ENCODE measurements at regions not wholly inside any gene's neighbourhood (a gene's known extent, or its start where the extent isn't known, plus 50 kb on each side); places are given as distances from the start of the nearest gene placed in this dataset.
"Not testable (repeated sequence)": the region's sequence is repeated elsewhere in the genome, so short reads cannot be mapped to it uniquely, and the experiment has no call there.

DNA sequence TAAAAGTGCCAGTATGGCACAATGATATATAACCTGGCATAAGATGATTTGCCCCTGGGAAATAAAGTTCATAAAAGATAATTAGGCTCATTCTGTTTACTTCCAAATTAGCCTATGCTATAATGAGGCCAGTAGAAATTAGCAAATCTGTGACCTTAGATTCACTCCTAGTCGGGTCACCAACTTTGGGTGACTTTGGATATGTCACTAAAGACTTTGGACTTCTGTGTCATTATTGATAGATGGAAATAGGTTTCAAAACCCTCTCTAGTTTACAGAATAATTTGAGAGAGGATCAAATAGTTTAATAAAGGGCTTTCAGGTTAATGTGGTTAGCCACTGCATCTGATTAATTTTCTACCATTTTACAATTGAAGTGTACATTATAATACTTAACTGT is 1869.3 kb upstream of the FLRT2 start:
- DNase-seq: no peak

DNA sequence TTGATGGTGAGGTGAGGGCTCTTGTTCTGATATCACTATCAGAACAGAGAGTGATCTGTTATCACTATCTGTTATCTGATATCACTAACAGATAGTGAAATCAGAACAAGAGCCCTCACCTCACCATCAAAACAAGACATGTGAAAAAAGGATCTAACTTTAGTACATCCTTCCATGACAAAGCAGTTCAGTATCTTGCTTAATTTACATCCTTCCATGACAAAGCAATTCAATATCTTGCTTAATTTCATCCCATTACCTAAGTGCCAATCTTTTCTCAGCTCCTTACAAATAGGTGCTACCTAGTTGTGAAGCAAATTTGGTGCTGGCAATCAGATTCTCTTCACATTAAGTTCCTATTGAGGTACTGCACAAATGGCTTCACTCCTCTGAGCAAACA is 1865.6 kb upstream of the FLRT2 start:
- DNase-seq: no peak

GRCh38 chr14:83689265-83689664 is 1840.7 kb upstream of the FLRT2 start:
- DNase-seq: no peak

GRCh38 chr14:83697099-83697498 is 1832.8 kb upstream of the FLRT2 start:
- DNase-seq: no peak

- DNase-seq: no peak
These were observed 1827.3 kb upstream of the FLRT2 start for GRCh38 chr14:83702619-83703018.

GRCh38 chr14:83706231-83706954 is 1823.6 kb upstream of the FLRT2 start:
- no peak for DNase-seq

DNA sequence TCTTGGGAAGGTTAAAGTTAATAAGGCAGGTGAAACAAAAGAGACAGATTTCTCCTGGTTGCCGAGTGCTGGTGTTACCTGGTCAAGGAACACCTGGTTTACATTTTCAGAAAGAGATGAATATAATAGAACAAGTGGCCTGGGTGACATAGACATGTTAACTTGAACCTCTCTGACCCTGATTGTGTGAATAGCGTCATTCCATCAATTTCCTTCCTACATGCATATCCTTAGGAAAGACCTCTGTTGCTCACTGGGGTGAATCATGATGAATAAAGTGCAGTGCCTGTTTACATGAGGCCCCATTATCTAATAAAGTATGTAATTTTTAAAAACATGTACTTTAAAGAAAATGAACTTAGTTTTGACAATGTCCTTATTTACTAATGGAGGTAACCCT is 1822.9 kb upstream of the FLRT2 start:
- no peak for DNase-seq

DNA sequence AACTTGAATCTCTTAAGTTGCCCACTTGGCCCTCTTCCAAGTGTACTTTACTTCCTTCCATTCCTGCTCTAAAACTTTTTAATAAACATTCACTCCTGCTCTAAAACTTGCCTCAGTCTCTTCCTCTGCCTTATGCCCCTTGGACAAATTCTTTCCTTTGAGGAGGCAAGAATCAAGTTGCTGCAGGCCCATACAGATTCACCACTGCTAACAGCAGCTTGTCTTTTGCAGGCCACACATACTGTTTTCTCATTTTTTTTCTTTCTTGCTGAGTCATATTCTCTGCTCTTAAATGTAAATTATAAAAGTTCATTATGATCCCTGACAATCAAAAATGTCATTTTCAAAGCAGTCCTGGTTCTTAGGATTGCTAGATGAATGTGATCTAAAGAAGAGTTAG is 1820.8 kb upstream of the FLRT2 start:
- no peak for DNase-seq

DNA sequence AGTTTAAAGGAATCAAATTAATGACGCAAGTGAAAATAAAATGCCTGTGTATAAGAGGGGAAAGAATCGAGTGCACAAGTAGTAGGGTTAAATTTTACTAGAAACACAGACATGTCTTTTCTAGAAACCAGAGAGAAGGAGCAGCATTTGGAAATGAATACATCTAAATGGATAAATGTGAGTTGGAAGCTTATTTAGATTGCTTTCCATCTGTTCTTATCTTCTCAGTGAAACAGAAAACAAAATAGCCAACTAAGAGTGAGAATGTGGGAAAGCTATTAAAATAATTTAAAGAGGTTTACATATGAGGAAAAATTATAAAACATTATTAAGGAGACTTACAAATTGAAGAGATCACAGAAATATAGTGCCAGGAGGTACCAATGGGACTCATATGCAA is 1818.9 kb upstream of the FLRT2 start:
- no peak for DNase-seq

DNA sequence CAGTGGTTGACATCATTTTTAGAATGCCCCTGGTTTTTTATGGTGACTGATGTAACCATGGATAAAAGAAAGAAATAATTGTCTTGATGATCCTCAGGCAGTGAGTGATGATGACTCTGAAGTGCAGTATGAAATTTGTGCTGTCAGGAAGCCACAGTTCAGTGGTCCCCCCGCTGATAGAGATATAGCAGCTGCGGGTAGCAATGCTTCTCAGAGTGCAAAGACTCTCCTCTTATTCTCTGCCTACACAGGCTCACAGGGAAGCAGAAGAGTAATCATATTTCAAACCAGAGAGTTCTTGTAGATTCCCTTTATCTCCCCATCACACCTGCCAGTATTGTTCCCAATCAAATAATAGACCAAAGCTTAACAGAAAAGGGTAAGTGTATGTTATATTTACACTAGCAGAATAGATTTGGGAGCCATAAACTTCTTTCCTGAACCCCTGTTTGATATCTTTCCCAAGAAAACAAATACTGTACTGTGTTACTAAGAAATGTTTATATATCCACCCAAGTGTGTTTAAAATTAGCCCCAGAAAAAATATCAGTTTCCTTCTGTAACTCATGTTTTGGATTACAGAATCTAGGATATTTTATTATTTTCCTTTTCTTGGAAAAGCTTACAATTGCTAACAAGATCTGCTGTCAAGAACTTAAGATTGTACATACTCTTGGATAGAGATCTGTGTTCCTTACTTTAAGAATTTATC is 1817.4 kb upstream of the FLRT2 start:
- no peak for DNase-seq

DNA sequence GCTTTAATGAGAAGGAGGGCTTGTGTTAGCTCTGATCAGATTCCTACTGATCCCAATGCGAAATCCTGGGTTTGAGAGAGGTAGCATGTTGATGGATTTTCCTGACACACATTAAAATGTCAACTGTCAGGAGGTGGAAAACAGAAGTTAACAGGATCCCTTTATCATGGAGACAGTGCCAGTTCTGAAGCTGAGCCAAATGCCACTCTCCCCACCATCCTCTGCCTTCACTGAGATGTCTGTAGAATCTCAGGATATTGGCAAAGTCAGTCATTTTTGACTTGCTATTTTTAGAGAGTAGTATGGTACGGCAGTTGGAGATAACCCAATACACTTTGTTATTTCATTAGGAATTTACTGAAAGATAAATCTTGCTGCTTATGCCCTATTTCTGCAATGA is 1816.2 kb upstream of the FLRT2 start:
- DNase-seq: no peak

GRCh38 chr14:83714151-83714550 is 1815.8 kb upstream of the FLRT2 start:
- DNase-seq: no peak

- not testable (repeated sequence) for DNase-seq
These were observed 1810.5 kb upstream of the FLRT2 start for GRCh38 chr14:83719435-83719834.

DNA sequence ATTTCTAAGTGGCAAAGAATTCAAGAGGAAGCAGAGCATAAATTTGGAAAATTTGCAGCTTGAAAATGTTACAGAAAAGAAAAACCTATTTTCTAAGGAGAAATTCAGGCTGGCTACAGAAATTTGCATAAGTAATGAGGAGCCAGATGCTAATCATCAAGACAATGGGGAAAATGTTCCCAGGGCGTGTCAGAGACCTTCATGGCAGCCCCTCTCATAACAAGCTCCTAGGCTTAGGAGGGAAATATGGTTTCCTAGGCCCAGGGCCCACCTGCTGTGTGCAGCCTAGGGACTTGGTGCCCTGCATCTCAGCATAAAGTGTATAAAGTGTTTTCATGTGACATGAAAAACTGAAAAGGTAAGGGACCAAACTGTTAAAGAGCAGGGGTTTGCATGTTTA is 1796.3 kb upstream of the FLRT2 start:
- DNase-seq: no peak

GRCh38 chr14:83734431-83734830 is 1795.5 kb upstream of the FLRT2 start:
- no peak for DNase-seq

DNA sequence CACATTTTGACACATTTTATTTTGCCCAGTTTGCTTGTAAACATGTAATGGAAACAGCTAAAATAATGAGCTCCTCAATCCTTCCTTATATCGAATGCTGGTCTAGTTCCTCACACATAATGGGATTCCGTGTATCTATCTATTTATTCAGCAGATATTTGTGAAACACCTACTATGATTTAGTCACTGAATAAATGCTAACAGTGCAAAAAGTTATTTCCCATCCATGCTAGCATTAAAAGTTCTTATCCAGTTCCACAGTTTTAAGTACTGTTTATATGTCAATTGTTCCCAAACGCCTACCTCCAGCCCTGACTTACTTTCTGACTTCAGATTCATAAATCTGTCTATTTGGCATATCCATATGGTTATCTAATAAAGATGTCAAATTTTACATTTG is 1788.7 kb upstream of the FLRT2 start:
- no peak for DNase-seq

GRCh38 chr14:83744224-83744623 is 1785.7 kb upstream of the FLRT2 start:
- DNase-seq: no peak

DNA sequence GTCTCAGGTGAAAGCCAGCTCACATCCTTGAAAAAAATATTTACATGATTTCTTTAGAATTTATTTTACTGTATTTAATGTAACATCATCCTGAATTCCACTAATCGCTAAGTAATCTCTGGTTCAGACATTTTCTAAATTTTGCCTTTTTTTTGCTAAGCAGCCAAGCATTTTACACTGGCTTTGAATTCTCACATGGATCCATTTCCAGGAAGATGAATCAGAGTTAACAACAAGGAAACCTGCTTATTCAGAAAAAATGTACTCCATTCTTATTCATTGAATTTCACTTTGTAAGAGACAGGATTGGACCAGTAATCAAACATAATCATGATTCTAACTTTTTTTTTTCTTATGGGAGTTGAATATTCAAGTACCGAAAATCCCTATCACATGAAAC is 1785.1 kb upstream of the FLRT2 start:
- no peak for DNase-seq

GRCh38 chr14:83746336-83746735 is 1783.6 kb upstream of the FLRT2 start:
- no peak for DNase-seq

DNA sequence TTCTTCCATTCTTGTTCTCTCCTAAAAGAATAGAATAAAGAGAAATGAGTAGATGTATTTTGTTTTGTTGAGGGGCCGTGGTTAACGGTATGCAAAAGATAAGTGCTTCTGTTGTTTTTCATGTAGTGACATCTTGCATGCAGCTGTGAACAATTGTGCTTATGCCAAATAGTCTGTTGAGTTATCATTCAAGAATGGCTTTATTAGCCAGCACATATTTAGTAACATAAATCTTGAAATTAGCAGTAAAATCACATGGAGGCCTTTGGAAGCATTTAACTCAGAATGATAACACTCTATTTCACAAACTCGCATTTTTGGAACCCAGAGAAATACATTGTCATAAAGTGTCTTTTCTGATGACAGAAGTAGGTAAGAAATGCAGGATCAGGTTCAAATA is 1772.0 kb upstream of the FLRT2 start:
- no peak for DNase-seq

GRCh38 chr14:83764656-83765599 is 1765.0 kb upstream of the FLRT2 start:
- DNase-seq: no peak

GRCh38 chr14:83777516-83777915 is 1752.4 kb upstream of the FLRT2 start:
- DNase-seq: no peak

DNA sequence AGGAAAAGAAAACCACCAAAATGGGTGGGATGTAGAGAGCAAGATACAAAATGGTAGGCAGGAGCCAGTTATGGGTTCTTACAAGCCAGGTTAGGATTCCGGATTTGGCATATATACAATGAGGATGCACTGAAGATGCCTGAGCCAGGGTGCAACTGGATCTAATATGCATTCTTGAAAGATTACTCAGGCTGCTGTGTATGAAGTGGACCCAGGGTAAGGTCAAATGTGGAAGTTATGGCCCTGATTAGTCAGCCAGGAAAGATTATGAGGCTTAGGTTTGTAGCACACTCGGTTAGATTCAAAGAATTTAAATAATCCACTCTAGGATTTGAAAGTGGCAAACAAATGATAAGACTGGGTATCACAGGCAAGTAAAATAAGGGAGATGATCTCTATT is 1750.7 kb upstream of the FLRT2 start:
- DNase-seq: no peak

- no peak for DNase-seq
These were observed 1749.6 kb upstream of the FLRT2 start for GRCh38 chr14:83780321-83780720.

All from activated effector memory CD4-positive, alpha-beta T cell treated with anti-CD3 and anti-CD28 coated beads, Interleukin-2, amount 50 U/mL, for 16 hours (primary cell).